ENCODE measurements at regions not wholly inside any gene's neighbourhood (a gene's known extent, or its start where the extent isn't known, plus 50 kb on each side); places are given as distances from the start of the nearest gene placed in this dataset.
"Not testable (repeated sequence)": the region's sequence is repeated elsewhere in the genome, so short reads cannot be mapped to it uniquely, and the experiment has no call there.

GRCh38 chr4:153099391-153100140 lies 104.7 kb upstream of the TRIM2 start:
- no peak for DNase-seq (ENCODE audit: low read depth, low spot score)

DNA sequence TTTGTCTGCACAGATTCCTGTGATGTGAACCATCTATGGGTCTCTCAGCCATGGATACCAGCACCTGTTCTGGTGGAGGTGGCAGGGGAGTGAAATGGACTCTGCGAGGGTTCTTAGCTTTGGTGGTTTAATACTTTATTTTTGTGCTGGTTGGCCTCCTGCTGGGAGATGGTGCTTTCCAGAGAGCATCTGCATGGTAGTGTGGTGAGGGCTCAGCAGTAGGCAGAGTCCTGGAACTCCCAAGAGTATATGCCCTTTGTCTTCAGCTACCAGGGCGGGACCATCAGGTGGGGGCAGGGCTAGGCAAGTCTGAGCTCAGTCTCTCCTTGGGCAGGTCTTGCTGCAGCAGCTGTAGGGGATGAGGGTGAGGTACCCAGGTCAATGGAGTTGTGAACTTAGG lies 97.5 kb upstream of the TRIM2 start:
- DNase-seq (ENCODE audit: low read depth, low spot score): not testable (repeated sequence)

DNA sequence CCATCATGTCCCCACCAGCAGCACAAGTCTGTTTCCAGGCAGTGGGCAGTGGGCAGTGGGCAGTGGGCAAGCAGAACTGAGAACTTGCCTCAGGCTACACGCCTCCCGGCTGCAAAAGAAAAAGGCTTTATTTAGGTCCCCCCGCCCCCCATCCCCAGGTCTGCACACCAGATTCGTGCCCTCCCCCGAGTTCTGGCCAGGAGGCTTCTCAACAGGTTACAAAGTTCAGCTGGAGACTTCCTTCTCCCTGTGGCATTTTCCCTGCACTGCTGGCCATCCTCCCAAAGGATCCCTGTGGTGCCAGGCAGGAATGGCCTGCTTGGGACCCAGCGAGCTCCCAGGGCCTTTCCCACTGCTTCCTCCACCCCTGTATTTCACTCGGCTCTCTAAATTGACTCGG lies 97.0 kb upstream of the TRIM2 start:
- DNase-seq (ENCODE audit: low read depth, low spot score): no peak

- no peak for DNase-seq (ENCODE audit: low read depth, low spot score)
These were observed 94.9 kb upstream of the TRIM2 start for GRCh38 chr4:153109296-153109849.

DNA sequence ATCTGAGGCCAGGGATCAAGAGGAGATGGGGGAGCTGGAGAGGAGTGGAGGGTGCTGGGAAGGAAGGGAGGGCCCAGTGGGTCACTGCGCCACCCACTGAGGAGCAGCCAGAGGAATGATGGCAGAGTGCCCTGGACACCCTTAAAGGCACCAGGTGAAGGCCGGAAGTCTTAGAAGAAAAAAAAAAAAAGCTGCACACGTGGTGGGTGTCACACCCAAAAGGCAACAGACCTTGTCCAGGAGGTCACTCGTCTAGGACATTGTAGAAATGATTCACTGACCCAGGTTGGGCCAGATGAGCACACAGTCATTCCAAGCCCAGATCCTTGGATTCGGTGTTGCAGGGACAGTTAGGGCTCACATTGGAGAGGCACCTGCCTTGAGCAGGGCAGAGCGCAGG lies 93.5 kb upstream of the TRIM2 start:
- DNase-seq (ENCODE audit: low read depth, low spot score): no peak

DNA sequence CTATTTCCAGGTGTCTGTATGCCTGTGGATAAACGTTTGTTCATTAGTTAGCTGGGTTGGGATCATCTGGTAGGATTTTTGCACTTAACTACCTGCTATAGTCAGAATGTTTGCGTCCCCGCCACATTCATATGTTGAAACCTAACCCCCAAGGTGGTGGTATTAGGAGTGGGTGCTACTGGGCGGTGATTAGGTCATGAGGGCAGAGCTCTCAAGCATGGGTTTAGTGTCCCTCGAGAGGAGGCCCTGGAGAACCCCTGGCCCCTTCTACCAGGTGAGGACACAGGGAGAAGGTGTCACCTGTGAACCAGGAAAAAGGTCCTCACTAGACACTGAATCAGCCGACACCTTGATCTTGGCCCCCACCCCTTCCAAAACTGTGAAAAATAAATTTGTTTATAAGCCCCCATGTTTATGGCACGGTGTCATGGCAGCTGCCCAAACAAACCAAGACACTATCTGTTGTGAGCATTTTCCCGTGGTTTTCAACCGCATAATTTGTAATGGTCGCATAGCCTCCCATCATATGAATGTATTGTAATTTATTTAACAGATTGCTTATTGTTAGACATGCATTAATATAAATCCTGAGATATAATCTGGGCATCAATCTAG lies 92.7 kb upstream of the TRIM2 start:
- no peak for DNase-seq (ENCODE audit: low read depth, low spot score)

- no peak for DNase-seq (ENCODE audit: low read depth, low spot score)
These were observed 92.2 kb upstream of the TRIM2 start for GRCh38 chr4:153112041-153112441.

DNA sequence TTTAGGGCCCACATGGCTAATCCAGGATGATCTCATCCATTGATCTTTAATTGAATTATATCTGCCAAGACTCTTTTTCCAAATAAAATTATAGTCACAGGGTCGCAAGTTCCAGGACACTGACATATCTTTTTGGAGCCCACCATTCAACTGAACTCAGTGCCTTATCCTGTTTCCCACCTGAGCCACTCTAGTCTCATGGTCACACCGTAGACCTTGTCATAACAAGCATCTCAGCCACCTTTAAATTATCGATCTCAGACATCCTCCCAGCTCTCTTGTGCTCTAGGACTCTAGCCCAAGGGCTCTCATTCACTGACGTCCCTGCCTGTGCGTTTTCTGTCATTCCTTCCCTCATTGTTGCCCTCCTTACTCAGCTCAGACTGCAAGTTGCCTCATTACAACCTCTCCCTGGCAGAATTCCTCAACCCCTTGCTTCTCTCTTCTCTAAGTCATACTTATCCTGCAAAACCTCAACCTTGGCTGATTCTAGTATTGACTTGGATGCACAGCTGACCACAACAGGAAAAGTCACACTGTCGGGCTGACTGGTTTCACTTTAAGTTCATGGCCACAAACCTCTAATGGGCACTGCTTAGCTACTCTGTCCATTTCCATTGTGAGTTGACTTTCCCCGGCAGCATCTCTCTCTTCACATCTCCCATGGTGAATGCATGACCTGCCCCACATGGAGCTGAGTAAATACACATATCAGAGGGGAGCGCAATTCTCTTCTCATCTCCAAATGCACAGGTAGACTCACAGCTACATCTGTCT lies 91.0 kb upstream of the TRIM2 start:
- no peak for DNase-seq (ENCODE audit: low read depth, low spot score)

DNA sequence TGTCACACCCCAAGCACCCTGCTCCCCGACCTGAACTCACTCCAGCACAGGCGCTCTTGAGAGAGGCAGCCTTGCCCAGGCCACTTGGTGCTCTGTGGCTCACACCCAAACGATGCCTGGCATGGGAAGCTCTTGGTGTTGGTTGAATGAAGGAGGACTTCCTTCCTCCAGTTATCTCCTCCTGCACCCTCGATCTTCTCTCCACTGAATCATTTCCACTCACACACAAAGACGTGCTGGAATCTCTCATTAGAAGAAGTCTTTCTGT lies 90.5 kb upstream of the TRIM2 start:
- no peak for DNase-seq (ENCODE audit: low read depth, low spot score)

DNA sequence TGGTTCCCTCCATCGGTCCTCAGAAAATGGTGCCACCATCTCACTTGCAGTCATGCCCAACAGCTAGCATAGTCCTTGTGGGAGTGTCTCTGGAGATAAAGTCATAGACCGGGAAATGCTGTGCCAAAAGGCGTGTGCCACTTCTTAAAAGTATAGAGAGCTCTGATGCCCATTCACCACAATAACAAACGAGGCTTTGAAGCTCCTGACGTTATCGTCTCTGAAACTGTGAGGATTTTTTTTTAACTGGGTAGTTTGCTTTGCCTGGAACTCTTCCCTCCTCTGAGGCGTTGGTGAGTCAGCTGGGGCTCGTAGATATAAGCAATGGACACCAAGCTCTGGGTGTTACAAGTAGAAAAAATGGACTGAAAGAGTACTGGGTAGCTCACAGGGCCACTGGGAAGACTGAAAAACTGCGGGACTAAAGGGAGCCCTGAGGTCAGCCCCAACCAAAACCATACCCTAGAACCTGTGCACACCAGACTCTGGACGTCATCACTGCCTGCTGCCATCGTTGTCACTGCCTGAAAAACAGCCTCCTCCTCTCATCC lies 89.4 kb upstream of the TRIM2 start:
- no peak for DNase-seq (ENCODE audit: low read depth, low spot score)

DNA sequence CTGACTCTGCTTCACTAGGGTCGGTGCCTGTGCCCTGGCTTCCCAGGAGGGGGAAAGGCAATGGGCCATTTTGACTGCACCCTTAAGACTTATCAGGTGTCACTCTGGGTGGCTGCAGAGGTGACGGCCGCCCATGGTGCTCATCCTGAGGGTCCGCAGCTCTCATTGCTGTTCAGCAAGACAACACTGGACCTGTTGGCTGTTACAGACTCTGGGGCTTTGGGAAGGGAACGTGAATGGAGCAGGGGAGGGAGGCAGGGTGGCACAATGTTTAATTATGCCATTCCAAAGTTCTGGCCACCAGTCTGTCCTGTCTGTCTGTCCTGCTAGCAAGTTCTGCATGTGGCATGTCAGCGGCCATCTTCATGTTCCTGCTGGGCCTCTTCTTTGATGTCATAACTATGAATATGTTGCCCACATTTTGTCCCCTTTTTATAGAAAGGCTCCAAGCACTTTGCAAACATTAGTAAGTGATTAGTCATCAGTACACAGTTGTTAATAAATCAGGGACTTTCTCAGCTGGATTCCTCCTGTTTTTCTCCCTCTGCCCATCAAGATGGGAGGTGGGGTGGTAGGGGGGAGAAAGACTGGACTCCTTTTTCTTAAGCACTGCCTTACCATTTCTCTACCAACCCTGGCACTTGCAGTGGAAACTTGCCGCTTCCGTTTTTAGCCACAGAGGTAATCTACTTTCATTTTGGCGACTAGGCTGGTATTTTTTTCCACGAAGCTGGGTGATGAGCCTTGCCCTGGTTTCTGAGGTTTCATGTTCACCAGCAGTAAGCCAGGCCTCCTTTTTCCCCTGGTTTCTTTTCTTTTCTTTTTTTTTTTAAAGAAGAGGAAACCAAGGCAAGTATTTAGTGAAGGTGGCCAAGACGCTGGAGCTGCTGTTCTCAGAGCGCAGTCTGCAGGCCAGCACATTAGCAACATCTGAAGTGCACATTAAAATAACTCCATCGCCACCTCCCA lies 88.6 kb upstream of the TRIM2 start:
- no peak for DNase-seq (ENCODE audit: low read depth, low spot score)

GRCh38 chr4:153116291-153116680 lies 88.0 kb upstream of the TRIM2 start:
- no peak for DNase-seq (ENCODE audit: low read depth, low spot score)

GRCh38 chr4:153116801-153117200 lies 87.4 kb upstream of the TRIM2 start:
- DNase-seq (ENCODE audit: low read depth, low spot score): no peak

GRCh38 chr4:153117554-153117953 lies 86.7 kb upstream of the TRIM2 start:
- DNase-seq (ENCODE audit: low read depth, low spot score): no peak

DNA sequence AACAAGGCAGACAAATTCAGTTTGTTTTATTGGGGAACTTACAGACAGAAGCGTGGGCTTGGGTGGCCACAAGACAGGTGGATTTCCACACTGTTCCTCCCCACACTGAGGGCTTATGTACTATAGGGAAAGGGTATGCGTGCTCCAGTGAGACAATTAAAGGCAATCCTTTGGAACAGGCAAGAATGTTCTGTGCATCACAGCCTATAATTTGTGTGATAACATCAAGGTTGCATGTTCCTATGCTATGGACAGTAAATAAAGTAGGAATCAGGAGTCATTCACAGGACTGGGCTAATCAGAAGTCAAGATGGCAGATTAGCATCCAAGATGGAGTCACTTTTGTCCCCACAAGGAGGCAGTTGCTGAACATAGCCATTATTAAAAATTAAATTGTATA lies 84.6 kb upstream of the TRIM2 start:
- DNase-seq (ENCODE audit: low read depth, low spot score): no peak

DNA sequence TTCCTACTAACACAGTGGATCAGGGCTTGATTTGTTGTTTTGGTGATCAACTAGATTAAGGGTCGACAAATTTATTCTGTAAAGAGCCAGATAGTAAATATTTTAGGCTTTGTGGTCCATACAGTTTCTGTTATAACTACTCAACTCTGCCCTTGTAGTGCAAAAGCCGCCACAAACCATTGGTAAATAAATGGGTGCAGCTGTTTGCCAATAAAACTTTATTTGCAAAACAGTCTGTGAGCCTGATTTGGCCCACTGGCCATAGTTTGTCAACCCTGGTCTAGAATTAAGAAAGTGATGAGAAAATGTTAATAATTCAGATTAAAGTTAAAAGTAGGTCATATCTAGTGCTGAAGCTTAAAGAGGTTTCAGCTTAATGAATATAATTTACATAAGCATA lies 84.0 kb upstream of the TRIM2 start:
- DNase-seq (ENCODE audit: low read depth, low spot score): no peak

DNA sequence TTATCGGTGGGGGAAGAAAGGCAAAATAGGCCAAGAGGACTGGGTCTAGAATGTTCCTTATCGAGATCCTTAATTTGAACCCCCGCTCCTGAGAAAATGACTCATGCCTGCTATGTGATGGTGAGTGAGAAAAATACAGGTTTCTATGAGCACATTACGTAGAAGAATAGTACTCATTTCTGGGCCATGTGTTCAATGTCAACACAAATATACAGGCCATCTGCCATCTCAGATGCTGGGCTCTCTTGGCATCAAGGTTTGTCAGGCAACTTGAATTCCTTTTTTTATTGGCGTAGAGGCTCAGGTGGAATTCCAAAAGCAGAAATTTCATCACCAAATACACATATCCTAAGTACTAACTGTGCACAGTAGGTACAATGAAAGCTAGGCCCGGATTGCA lies 81.4 kb upstream of the TRIM2 start:
- DNase-seq (ENCODE audit: low read depth, low spot score): no peak

GRCh38 chr4:153126137-153126536 lies 78.1 kb upstream of the TRIM2 start:
- DNase-seq (ENCODE audit: low read depth, low spot score): no peak

DNA sequence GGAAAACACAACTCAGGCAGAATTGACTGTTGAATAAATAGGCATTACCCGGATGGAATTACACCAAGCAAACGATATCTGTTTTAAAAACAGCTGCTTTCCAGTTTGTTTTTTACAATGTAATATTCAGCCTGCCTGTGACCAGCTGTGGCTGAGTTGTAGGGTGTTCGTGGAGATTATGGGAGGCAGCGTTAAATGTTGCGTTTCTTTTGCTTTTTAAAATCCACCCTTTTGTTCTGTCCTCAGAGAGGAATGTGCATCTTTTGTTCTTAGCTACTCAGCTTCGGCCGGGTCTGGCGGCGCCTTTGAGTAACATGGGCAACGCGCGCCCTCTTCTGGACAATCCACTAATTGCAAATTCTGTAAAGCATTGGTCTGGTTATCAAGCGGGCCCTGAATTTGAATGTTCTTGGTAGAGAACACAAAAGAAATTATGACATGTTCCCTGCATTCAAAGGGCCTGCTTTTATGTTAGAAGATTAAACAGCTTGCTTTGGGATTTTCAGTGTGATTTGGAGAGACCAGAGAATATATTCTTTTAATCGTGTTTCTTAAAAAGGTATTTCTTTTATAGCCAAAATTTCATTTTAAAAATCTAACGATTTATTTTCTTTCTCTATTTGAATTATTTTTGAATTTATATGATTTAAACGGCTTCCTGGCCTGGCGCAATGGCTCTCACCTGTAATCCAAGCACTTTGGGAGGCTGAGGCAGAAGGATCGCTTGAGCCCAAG lies 76.3 kb upstream of the TRIM2 start:
- DNase-seq (ENCODE audit: low read depth, low spot score): no peak

DNA sequence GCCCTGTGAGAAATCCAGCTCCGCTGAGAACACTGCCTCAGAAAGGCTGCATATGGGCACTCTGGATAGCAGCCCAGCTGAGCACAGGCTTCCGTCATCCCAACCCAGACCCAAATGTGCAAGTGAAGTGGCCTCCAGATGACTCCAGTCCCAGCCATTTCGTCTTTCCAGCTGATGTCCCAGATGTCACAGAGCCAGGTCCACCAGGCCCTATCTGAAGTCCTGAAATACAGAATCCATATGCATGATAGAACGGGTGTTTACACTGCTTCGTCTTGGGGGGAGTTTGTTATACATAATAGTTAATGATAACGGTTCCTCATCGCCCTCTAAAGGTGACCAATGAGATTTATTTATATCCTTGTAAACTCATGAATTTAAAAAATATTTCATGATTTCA lies 72.6 kb upstream of the TRIM2 start:
- no peak for DNase-seq (ENCODE audit: low read depth, low spot score)

- DNase-seq (ENCODE audit: low read depth, low spot score): no peak
These were observed 67.1 kb upstream of the TRIM2 start for GRCh38 chr4:153137159-153137558.

Data from brain pericyte (primary cell).